ENCODE measurements at regions not wholly inside any gene's neighbourhood (a gene's known extent, or its start where the extent isn't known, plus 50 kb on each side); places are given as distances from the start of the nearest gene placed in this dataset.

- no peak for ATAC-seq
- TF ChIP-seq EZH2 (IDR thresholded peaks at IDR 0.05; ENCODE audit: low read length, unreplicated experiment) = no peak
- no peak for TF ChIP-seq EZH2phosphoT487 (IDR thresholded peaks at IDR 0.05; ENCODE audit: borderline replicate concordance, low read length)
- no peak for TF ChIP-seq CTCF (conservative IDR thresholded peaks at IDR 0.05; ENCODE audit: low read depth, low read length)
- no peaks in the 10 kb centered on the region for H4K20me1 ChIP-seq (ENCODE audit: low read length)
- H3K4me3 ChIP-seq (ENCODE audit: low read length) = no peak overlapping the region
- H3K79me2 ChIP-seq (ENCODE audit: low read length) = no peaks in the 10 kb centered on the region
- H3K9me3 ChIP-seq (ENCODE audit: low read length) = no peaks in the 10 kb centered on the region
- no TSS peak for BruUV-seq (replicated peaks)
- H3K36me3 ChIP-seq (ENCODE audit: low read depth, low read length) = no peaks in the 10 kb centered on the region
- no peak overlapping the region for H3K27ac ChIP-seq (ENCODE audit: low read length)
- no peak for DNase-seq
- H3F3A ChIP-seq (ENCODE audit: low read length, unreplicated experiment) = no peaks in the 10 kb centered on the region
- no peak overlapping the region for H2AFZ ChIP-seq (ENCODE audit: low read length)
- CTCF ChIA-PET = no interaction called here
- no peak overlapping the region for H3K4me2 ChIP-seq (ENCODE audit: low read length)
- H3K9ac ChIP-seq (ENCODE audit: low read length) = no peak overlapping the region
- no peaks in the 10 kb centered on the region for H3K4me1 ChIP-seq (ENCODE audit: insufficient read depth, low read length)
- POLR2A ChIA-PET (ENCODE audit: unreplicated experiment) = no interaction called here
- no peaks in the 10 kb centered on the region for H3K27me3 ChIP-seq (ENCODE audit: low read length)
- intact Hi-C loops (cut with micrococcal nuclease) = no loop called here
- H3K9me2 ChIP-seq (replicated peaks; ENCODE audit: low read length) = no peaks in the 10 kb centered on the region
Measured at GRCh38 chr5:25345240-25345771, 700.5 kb upstream of the CDH10 start.

GRCh38 chr5:25339541-25339940, 694.8 kb upstream of the CDH10 start:
- Histone ChIP-seq H3K4me3 (ENCODE audit: low read length) (no peak overlapping the region), H3K36me3 (ENCODE audit: low read depth, low read length) (no peaks in the 10 kb centered on the region), H3K4me1 (ENCODE audit: insufficient read depth, low read length) (no peaks in the 10 kb centered on the region), H3K27me3 (ENCODE audit: low read length) (no peaks in the 10 kb centered on the region), H3K9ac (ENCODE audit: low read length) (no peak overlapping the region), H3K4me2 (ENCODE audit: low read length) (no peak overlapping the region), H2AFZ (ENCODE audit: low read length) (no peak overlapping the region), H3K79me2 (ENCODE audit: low read length) (no peaks in the 10 kb centered on the region), H3K27ac (ENCODE audit: low read length) (no peak overlapping the region), H3K9me3 (ENCODE audit: low read length) (no peaks in the 10 kb centered on the region), H4K20me1 (ENCODE audit: low read length) (no peaks in the 10 kb centered on the region), H3K9me2 (replicated peaks; ENCODE audit: low read length) (no peaks in the 10 kb centered on the region), H3F3A (ENCODE audit: low read length, unreplicated experiment) (no peaks in the 10 kb centered on the region)
- intact Hi-C loops (cut with micrococcal nuclease) = no loop called here
- BruUV-seq (replicated peaks) = no TSS peak
- ATAC-seq (no peak), DNase-seq (no peak)
- POLR2A ChIA-PET (ENCODE audit: unreplicated experiment) = no interaction called here
- TF ChIP-seq EZH2 (IDR thresholded peaks at IDR 0.05; ENCODE audit: low read length, unreplicated experiment) (no peak), CTCF (conservative IDR thresholded peaks at IDR 0.05; ENCODE audit: low read depth, low read length) (no peak), EZH2phosphoT487 (IDR thresholded peaks at IDR 0.05; ENCODE audit: borderline replicate concordance, low read length) (no peak)
- CTCF ChIA-PET = no interaction called here

- ChIA-PET CTCF (no interaction called here), POLR2A (ENCODE audit: unreplicated experiment) (no interaction called here)
- Histone ChIP-seq H3K4me2 (ENCODE audit: low read length) (no peak overlapping the region), H3K36me3 (ENCODE audit: low read depth, low read length) (no peaks in the 10 kb centered on the region), H3K4me3 (ENCODE audit: low read length) (no peak overlapping the region), H3K4me1 (ENCODE audit: insufficient read depth, low read length) (no peaks in the 10 kb centered on the region), H3K9ac (ENCODE audit: low read length) (no peak overlapping the region), H3K9me2 (replicated peaks; ENCODE audit: low read length) (no peaks in the 10 kb centered on the region), H3K79me2 (ENCODE audit: low read length) (no peaks in the 10 kb centered on the region), H3F3A (ENCODE audit: low read length, unreplicated experiment) (no peaks in the 10 kb centered on the region), H3K27ac (ENCODE audit: low read length) (no peak overlapping the region), H2AFZ (ENCODE audit: low read length) (no peak overlapping the region), H4K20me1 (ENCODE audit: low read length) (no peaks in the 10 kb centered on the region), H3K9me3 (ENCODE audit: low read length) (no peaks in the 10 kb centered on the region), H3K27me3 (ENCODE audit: low read length) (no peaks in the 10 kb centered on the region)
- no peak for ATAC-seq
- no TSS peak for BruUV-seq (replicated peaks)
- intact Hi-C loops (cut with micrococcal nuclease) = no loop called here
- no peak for TF ChIP-seq EZH2 (IDR thresholded peaks at IDR 0.05; ENCODE audit: low read length, unreplicated experiment)
- no peak for TF ChIP-seq EZH2phosphoT487 (IDR thresholded peaks at IDR 0.05; ENCODE audit: borderline replicate concordance, low read length)
- no peak for TF ChIP-seq CTCF (conservative IDR thresholded peaks at IDR 0.05; ENCODE audit: low read depth, low read length)
- no peak for DNase-seq
Measured at GRCh38 chr5:25334350-25334749, 689.6 kb upstream of the CDH10 start.
